Neural cell (in vitro differentiated cells): ENCODE measurements at regions not wholly inside any gene's neighbourhood (a gene's known extent, or its start where the extent isn't known, plus 50 kb on each side); places are given as distances from the start of the nearest gene placed in this dataset.

Experiments used
- H2AFZ ChIP-seq: fragments of 200-600, 300-800 bp; sonication (generic), shearing (Covaris generic); 2 replicates; pipeline ENCODE4 v1.6.0; 2014; ENCODE audit warnings: low read depth, mild to moderate bottlenecking, antibody characterized with exemption, low read length, moderate library complexity
- H3F3A ChIP-seq: fragments of 200-600 bp; shearing (Covaris generic); 2 replicates; pipeline ENCODE4 v1.6.1; 2016; ENCODE audit warnings: mild to moderate bottlenecking, moderate library complexity, mixed read lengths, antibody characterized with exemption, low read length; ENCODE audit not compliant: insufficient read depth, poor library complexity, severe bottlenecking
- H3K27ac ChIP-seq: fragments of 200-600, 300-800 bp; sonication (generic), shearing (Covaris generic); 2 replicates; pipeline ENCODE4 v1.5.1; 2014; ENCODE audit warnings: mild to moderate bottlenecking, low read length, moderate library complexity
- H3K27me3 ChIP-seq: fragments of 300-800, 200-600 bp; sonication (generic), shearing (Covaris generic); 2 replicates; pipeline ENCODE4 v1.6.0; 2014; ENCODE audit warnings: mild to moderate bottlenecking, low read depth, low read length, moderate library complexity; ENCODE audit not compliant: insufficient read depth
- H3K36me3 ChIP-seq: fragments of 300-800, 200-600 bp; sonication (generic), shearing (Covaris generic); 2 replicates; pipeline ENCODE4 v1.5.1; 2014; ENCODE audit warnings: mild to moderate bottlenecking, antibody characterized with exemption, low read length, moderate library complexity; ENCODE audit not compliant: insufficient read depth
- H3K4me2 ChIP-seq: fragments of 300-800, 200-600 bp; sonication (generic), shearing (Covaris generic); 2 replicates; pipeline ENCODE4 v1.6.0; 2014; ENCODE audit warnings: mild to moderate bottlenecking, low read length
- H3K4me3 ChIP-seq: fragments of 300-800, 200-600 bp; sonication (generic), shearing (Covaris generic); 2 replicates; pipeline ENCODE4 v1.5.1; 2014; ENCODE audit warnings: mild to moderate bottlenecking, low read length, moderate library complexity
- H3K79me2 ChIP-seq: fragments of 200-600 bp; shearing (Covaris generic); replicated peaks from 2 replicates; pipeline ENCODE4 v1.6.0; 2014; ENCODE audit warnings: mild to moderate bottlenecking, low read length, moderate library complexity; ENCODE audit not compliant: insufficient read depth
- H3K9ac ChIP-seq: fragments of 300-800, 200-600 bp; sonication (generic), shearing (Covaris generic); 2 replicates; pipeline ENCODE4 v1.6.1; 2016; ENCODE audit warnings: mild to moderate bottlenecking, low read length, mixed read lengths
- H3K9me2 ChIP-seq: fragments of 200-600 bp; shearing (Covaris generic); 2 replicates; pipeline ENCODE4 v1.6.1; 2016; ENCODE audit warnings: mild to moderate bottlenecking, low read length, mixed read lengths; ENCODE audit not compliant: insufficient read depth
- H3K9me3 ChIP-seq: fragments of 200-600, 300-800 bp; sonication (generic), shearing (Covaris generic); 2 replicates; pipeline ENCODE4 v1.6.1; 2016; ENCODE audit warnings: mild to moderate bottlenecking, mixed run types, low read length, moderate library complexity, mixed read lengths
- H4K20me1 ChIP-seq: fragments of 200-600 bp; shearing (Covaris generic); 2 replicates; pipeline ENCODE4 v1.6.1; 2016; ENCODE audit warnings: mild to moderate bottlenecking, mixed run types; ENCODE audit not compliant: insufficient read depth
- CTCF ChIP-seq: fragments of 450-650 bp; IDR thresholded peaks from 2 replicates; pipeline ENCODE4 v1.5.1; 2014; ENCODE audit warnings: antibody characterized with exemption, mild to moderate bottlenecking, moderate library complexity; ENCODE audit not compliant: poor library complexity, severe bottlenecking
- EP300 ChIP-seq: fragments of 450-650 bp; conservative IDR thresholded peaks from 2 replicates; pipeline ENCODE4 v1.6.1; 2014; ENCODE audit warnings: antibody characterized with exemption, mild to moderate bottlenecking, moderate library complexity; ENCODE audit not compliant: poor library complexity, severe bottlenecking
- EZH2 ChIP-seq: fragments of 200-600, 300-800 bp; shearing (Covaris generic), sonication (generic); IDR thresholded peaks from 2 replicates; pipeline ENCODE4 v1.6.1; 2014; ENCODE audit warnings: antibody characterized with exemption, low read length, borderline replicate concordance, mild to moderate bottlenecking; ENCODE audit not compliant: insufficient read depth, poor library complexity, severe bottlenecking
- MXI1 ChIP-seq: fragments of 450-650 bp; conservative IDR thresholded peaks from 2 replicates; pipeline ENCODE4 v1.6.1; 2014; ENCODE audit warnings: antibody characterized with exemption, mild to moderate bottlenecking; ENCODE audit not compliant: poor library complexity, severe bottlenecking
- POLR2AphosphoS5 ChIP-seq: IDR thresholded peaks from 2 replicates; pipeline ENCODE4 v1.6.1; 2012
- RAD21 ChIP-seq: fragments of 450-650 bp; conservative IDR thresholded peaks from 2 replicates; pipeline ENCODE4 v1.6.1; 2014; ENCODE audit warnings: antibody characterized with exemption, mild to moderate bottlenecking, moderate library complexity
- REST ChIP-seq: IDR thresholded peaks from 2 replicates; pipeline ENCODE4 v1.6.1; 2012; ENCODE audit warnings: borderline replicate concordance
- SMC3 ChIP-seq: fragments of 450-650 bp; conservative IDR thresholded peaks from 2 replicates; pipeline ENCODE4 v1.6.1; 2014; ENCODE audit warnings: antibody characterized with exemption, mild to moderate bottlenecking, moderate library complexity; ENCODE audit not compliant: poor library complexity
- TAF1 ChIP-seq: IDR thresholded peaks from 2 replicates; pipeline ENCODE4 v1.6.1; 2012; ENCODE audit warnings: low read depth

GRCh38 chr3:82743196-82743595 lies 981.8 kb upstream of the GBE1 start:
- H3K9me2 ChIP-seq: no peaks in the 10 kb centered on the region
- TF ChIP-seq SMC3: no peak
- TF ChIP-seq CTCF: no peak
- no peak for TF ChIP-seq POLR2AphosphoS5
- H3K4me2 ChIP-seq: no peak overlapping the region
- H3K27ac ChIP-seq: no peak overlapping the region
- no peaks in the 10 kb centered on the region for H3K79me2 ChIP-seq
- no peak overlapping the region for H2AFZ ChIP-seq
- no peaks in the 10 kb centered on the region for H3K36me3 ChIP-seq
- no peak overlapping the region for H3K9ac ChIP-seq
- no peaks in the 10 kb centered on the region for H4K20me1 ChIP-seq
- H3F3A ChIP-seq: no peaks in the 10 kb centered on the region
- no peaks in the 10 kb centered on the region for H3K9me3 ChIP-seq
- no peaks in the 10 kb centered on the region for H3K27me3 ChIP-seq
- H3K4me3 ChIP-seq: no peak overlapping the region

- H3K4me3 ChIP-seq: no peak overlapping the region
- TF ChIP-seq TAF1: no peak
- no peak for TF ChIP-seq POLR2AphosphoS5
- TF ChIP-seq CTCF: no peak
- TF ChIP-seq SMC3: no peak
- TF ChIP-seq EP300: no peak
- no peak for TF ChIP-seq REST
- no peak for TF ChIP-seq MXI1
- no peak for TF ChIP-seq EZH2
- no peak for TF ChIP-seq RAD21
These were observed 979.9 kb upstream of the GBE1 start for GRCh38 chr3:82741346-82741745.

More at GRCh38 chr3:82741346-82741745, 979.9 kb upstream of the GBE1 start:
- H3K9ac ChIP-seq: no peak overlapping the region
- no peaks in the 10 kb centered on the region for H3K9me2 ChIP-seq
- no peaks in the 10 kb centered on the region for H3K9me3 ChIP-seq
- H3K27me3 ChIP-seq: no peaks in the 10 kb centered on the region
- H3K36me3 ChIP-seq: no peaks in the 10 kb centered on the region
- H4K20me1 ChIP-seq: no peaks in the 10 kb centered on the region
- no peak overlapping the region for H3K27ac ChIP-seq
- no peak overlapping the region for H3K4me2 ChIP-seq
- H3F3A ChIP-seq: no peaks in the 10 kb centered on the region
- no peak overlapping the region for H2AFZ ChIP-seq
- H3K79me2 ChIP-seq: no peaks in the 10 kb centered on the region
